CD8-positive, alpha-beta memory T cell (primary cell): ENCODE measurements at regions not wholly inside any gene's neighbourhood (a gene's known extent, or its start where the extent isn't known, plus 50 kb on each side); places are given as distances from the start of the nearest gene placed in this dataset.

Experiments
- CTCF ChIA-PET: fragments of 350-600 bp; sonication (Branson Sonifier 250); formaldehyde crosslinking; loops from one replicate; lab custom pipeline; 2021; ENCODE audit warnings: antibody characterized with exemption; lab: Charles Lee
- POLR2A ChIA-PET: fragments of 350-600 bp; sonication (Branson Sonifier 250); formaldehyde crosslinking; loops from one replicate; lab custom pipeline; 2021; ENCODE audit warnings: antibody characterized with exemption; lab: Charles Lee
- DNase-seq, 5 donors: peaks; one replicate each; pipeline versions ENCODE4 v3.0.0 to v3.0.0-alpha.2; 2020 to 2022; ENCODE audit warnings: mixed read lengths in 1 of 5
- H3K27ac ChIP-seq: one replicate; pipeline ENCODE4 v1.7.0; 2013; ENCODE audit warnings: low read depth, mild to moderate bottlenecking, low read length, moderate library complexity
- H3K27me3 ChIP-seq: 2 replicates; pipeline ENCODE4 v1.7.0; 2013; ENCODE audit warnings: low read length, mild to moderate bottlenecking; ENCODE audit not compliant: insufficient read depth, poor library complexity, severe bottlenecking
- H3K36me3 ChIP-seq: 2 replicates; pipeline ENCODE4 v1.7.0; 2013; ENCODE audit warnings: mild to moderate bottlenecking, low read length, moderate library complexity; ENCODE audit not compliant: insufficient read depth
- H3K4me1 ChIP-seq: 2 replicates; pipeline ENCODE4 v1.7.0; 2013; ENCODE audit warnings: mild to moderate bottlenecking, low read length, moderate library complexity; ENCODE audit not compliant: insufficient read depth
- H3K4me3 ChIP-seq: 2 replicates; pipeline ENCODE4 v1.7.0; 2013; ENCODE audit warnings: mild to moderate bottlenecking, low read length
- H3K9me3 ChIP-seq: 2 replicates; pipeline ENCODE4 v1.7.0; 2013; ENCODE audit warnings: mild to moderate bottlenecking, low read length
- H3K27ac Mint-ChIP-seq, 8 donors: one replicate each; pipeline ENCODE4 v1.8.0; 2020 to 2021; ENCODE audit warnings: mixed read lengths in 8 of 8, mild to moderate bottlenecking in 6 of 8, inconsistent platforms in 3 of 8, moderate library complexity in 3 of 8
- H3K27me3 Mint-ChIP-seq, 2 donors: one replicate each; pipeline ENCODE4 v1.8.0; 2020 to 2021; ENCODE audit warnings: mixed read lengths in 2 of 2, mild to moderate bottlenecking in 1 of 2, moderate library complexity in 1 of 2
- H3K36me3 Mint-ChIP-seq, 3 donors: one replicate each; pipeline ENCODE4 v1.8.0; 2020 to 2021; ENCODE audit warnings: mixed read lengths in 3 of 3, inconsistent platforms in 1 of 3, mild to moderate bottlenecking in 1 of 3
- H3K4me1 Mint-ChIP-seq, 3 donors: one replicate each; pipeline ENCODE4 v1.8.0; 2020 to 2021; ENCODE audit warnings: mixed read lengths in 3 of 3, inconsistent platforms in 1 of 3, mild to moderate bottlenecking in 1 of 3
- H3K4me3 Mint-ChIP-seq, 7 donors: one replicate each; pipeline ENCODE4 v1.8.0; 2020 to 2021; ENCODE audit warnings: mixed read lengths in 7 of 7, mild to moderate bottlenecking in 6 of 7, moderate library complexity in 4 of 7, inconsistent platforms in 2 of 7
- H3K9me3 Mint-ChIP-seq, 5 donors: one replicate each; pipeline ENCODE4 v1.8.0; 2020 to 2022; ENCODE audit warnings: mixed read lengths in 5 of 5, mild to moderate bottlenecking in 3 of 5, moderate library complexity in 2 of 5, inconsistent platforms in 1 of 5

DNA sequence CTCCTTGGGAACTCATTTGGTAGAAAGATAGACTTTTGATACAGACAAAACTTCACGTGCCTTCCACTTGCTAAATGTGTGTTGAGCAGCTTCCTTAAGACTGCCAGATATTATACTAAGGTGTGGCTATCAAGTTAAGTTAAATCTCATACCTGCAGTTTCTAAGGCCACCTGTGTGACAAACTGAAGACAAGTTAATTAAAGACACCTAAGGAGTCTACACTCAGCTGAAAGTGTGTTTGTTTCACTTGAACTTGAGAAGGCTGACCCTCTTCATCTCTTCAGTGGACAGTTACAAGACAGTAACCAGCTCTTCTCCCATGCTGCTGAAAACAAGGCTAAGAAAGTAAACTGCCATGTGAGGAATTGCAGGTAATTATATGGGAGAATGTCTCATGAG lies 124.0 kb downstream of the NPY start:
- ChIA-PET POLR2A (no interaction called here), CTCF (no interaction called here)
- H3K27me3 ChIP-seq = no peaks in the 10 kb centered on the region
- no peak overlapping the region for H3K27ac Mint-ChIP-seq
- H3K27me3 Mint-ChIP-seq = peaks cover 4 to 16% of the 10 kb centered on the region in 2 donors
- peaks cover 5% of the 10 kb centered on the region for H3K4me1 ChIP-seq
- peaks cover 0 to 3% (median 0%) of the 10 kb centered on the region in 5 donors for H3K9me3 Mint-ChIP-seq
- peaks cover 5 to 8% (median 8%) of the 10 kb centered on the region in 3 donors for H3K4me1 Mint-ChIP-seq
- no peak overlapping the region for H3K4me3 ChIP-seq
- no peaks in the 10 kb centered on the region for H3K36me3 Mint-ChIP-seq
- H3K4me3 Mint-ChIP-seq = no peak overlapping the region
- H3K27ac ChIP-seq = no peak overlapping the region
- no peak for DNase-seq
- H3K36me3 ChIP-seq = no peaks in the 10 kb centered on the region
- H3K9me3 ChIP-seq = no peaks in the 10 kb centered on the region

DNA sequence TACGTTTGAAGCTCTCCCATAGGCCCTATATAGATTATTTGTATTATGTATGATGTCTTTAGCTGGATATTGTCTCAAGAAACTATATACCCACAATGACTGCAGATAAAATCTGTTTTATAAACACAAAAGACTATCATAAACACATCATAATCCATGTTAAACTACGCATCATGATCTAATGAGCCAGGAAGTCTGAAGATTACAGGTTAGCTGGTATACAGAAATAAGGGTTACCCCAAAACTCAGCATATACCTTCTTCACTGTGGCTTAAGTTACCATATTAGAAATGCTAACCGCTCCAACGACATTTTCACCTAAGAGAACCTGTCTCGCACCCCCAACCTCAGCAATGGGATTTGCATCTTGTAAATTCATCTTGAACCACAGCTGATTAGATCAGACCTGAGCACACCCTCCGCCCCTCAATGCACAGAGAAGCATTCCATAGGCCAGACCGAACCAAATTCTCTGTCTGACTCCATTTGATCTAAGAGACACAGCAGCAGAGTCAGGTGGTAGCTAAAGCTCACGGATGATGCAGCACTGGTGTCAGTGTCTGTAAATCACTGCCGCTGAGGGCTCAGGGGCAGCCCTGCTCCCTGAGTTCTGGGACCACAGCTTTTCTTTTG lies 124.9 kb downstream of the NPY start:
- H3K4me3 Mint-ChIP-seq = no peak overlapping the region
- no peaks in the 10 kb centered on the region for H3K36me3 ChIP-seq
- POLR2A ChIA-PET = no interaction called here

DNA sequence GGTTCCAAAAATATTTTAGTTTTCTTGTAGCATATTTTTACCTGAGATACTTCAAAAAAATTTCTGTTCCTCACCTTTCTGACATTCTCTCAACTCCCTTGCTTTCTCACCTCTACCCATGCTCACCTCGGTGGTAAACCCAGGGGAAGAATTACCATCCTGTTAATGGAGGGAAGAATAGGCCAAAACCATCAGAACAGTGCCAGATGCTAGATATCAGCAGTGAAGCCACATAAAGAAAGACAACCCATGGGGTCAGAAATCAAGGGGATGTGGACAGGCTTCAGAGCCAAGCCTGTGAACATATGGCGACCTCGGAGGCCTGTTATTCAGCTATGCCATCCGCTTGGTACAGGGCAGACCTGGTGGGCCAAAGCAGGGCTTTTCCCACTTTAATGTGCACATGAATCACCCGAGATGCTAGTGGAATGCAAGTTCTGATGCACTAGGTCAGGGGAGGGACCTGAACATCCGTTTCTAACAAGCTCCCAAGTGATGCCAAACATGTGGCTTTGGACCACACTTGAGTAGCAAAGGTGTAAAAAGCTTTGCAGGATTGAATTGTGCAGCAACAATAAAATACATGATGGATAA lies 125.5 kb downstream of the NPY start:
- H3K9me3 Mint-ChIP-seq = peaks cover 0 to 7% (median 3%) of the 10 kb centered on the region in 5 donors
- H3K4me1 Mint-ChIP-seq = peaks cover 5 to 8% (median 8%) of the 10 kb centered on the region in 3 donors
- H3K27ac ChIP-seq = no peak overlapping the region
- POLR2A ChIA-PET = no interaction called here
- H3K27ac Mint-ChIP-seq = no peak overlapping the region
- no peak overlapping the region for H3K4me3 ChIP-seq
- no peaks in the 10 kb centered on the region for H3K36me3 Mint-ChIP-seq
- no peak overlapping the region for H3K4me3 Mint-ChIP-seq
- peaks cover 5% of the 10 kb centered on the region for H3K4me1 ChIP-seq
- DNase-seq = no peak
- H3K9me3 ChIP-seq = no peaks in the 10 kb centered on the region
- H3K27me3 ChIP-seq = no peaks in the 10 kb centered on the region
- no peaks in the 10 kb centered on the region for H3K36me3 ChIP-seq
- peaks cover 8 to 22% of the 10 kb centered on the region in 2 donors for H3K27me3 Mint-ChIP-seq
- CTCF ChIA-PET = no interaction called here

More for the DNA sequence above, 124.9 kb downstream of the NPY start:
- peaks cover 5 to 8% (median 8%) of the 10 kb centered on the region in 3 donors for H3K4me1 Mint-ChIP-seq
- peaks cover 5 to 16% of the 10 kb centered on the region in 2 donors for H3K27me3 Mint-ChIP-seq
- H3K9me3 Mint-ChIP-seq = peaks cover 0 to 7% (median under 1%) of the 10 kb centered on the region in 5 donors
- Histone ChIP-seq H3K27me3 (no peaks in the 10 kb centered on the region), H3K4me3 (no peak overlapping the region), H3K4me1 (peaks cover 5% of the 10 kb centered on the region), H3K27ac (no peak overlapping the region), H3K9me3 (no peaks in the 10 kb centered on the region)
- CTCF ChIA-PET = no interaction called here
- no peak overlapping the region for H3K27ac Mint-ChIP-seq
- DNase-seq = no peak
- no peaks in the 10 kb centered on the region for H3K36me3 Mint-ChIP-seq

- Mint-ChIP-seq H3K4me1 (peaks cover 2 to 3% (median 3%) of the 10 kb centered on the region in 3 donors), H3K36me3 (no peaks in the 10 kb centered on the region), H3K27ac (no peak overlapping the region), H3K9me3 (peaks cover 0 to 7% (median 3%) of the 10 kb centered on the region in 5 donors), H3K4me3 (no peak overlapping the region), H3K27me3 (peaks cover 9 to 28% of the 10 kb centered on the region in 2 donors)
- Histone ChIP-seq H3K36me3 (no peaks in the 10 kb centered on the region), H3K27me3 (no peaks in the 10 kb centered on the region), H3K9me3 (no peaks in the 10 kb centered on the region), H3K4me1 (peaks cover under 1% of the 10 kb centered on the region), H3K27ac (no peak overlapping the region), H3K4me3 (no peak overlapping the region)
- no peak for DNase-seq
- CTCF ChIA-PET = no interaction called here
- POLR2A ChIA-PET = no interaction called here
These were observed 127.2 kb downstream of the NPY start for GRCh38 chr7:24411226-24411625.

GRCh38 chr7:24417526-24418120 lies 133.6 kb downstream of the NPY start:
- H3K36me3 Mint-ChIP-seq = no peaks in the 10 kb centered on the region
- DNase-seq = no peak
- no peaks in the 10 kb centered on the region for H3K36me3 ChIP-seq
- H3K9me3 Mint-ChIP-seq = peaks cover 0 to 5% (median 3%) of the 10 kb centered on the region in 5 donors
- H3K4me1 Mint-ChIP-seq = no peaks in the 10 kb centered on the region
- H3K27me3 ChIP-seq = no peaks in the 10 kb centered on the region
- no peak overlapping the region for H3K27ac Mint-ChIP-seq
- H3K4me3 ChIP-seq = no peak overlapping the region
- no peaks in the 10 kb centered on the region for H3K4me1 ChIP-seq
- H3K9me3 ChIP-seq = no peaks in the 10 kb centered on the region
- CTCF ChIA-PET = no interaction called here
- H3K27ac ChIP-seq = no peak overlapping the region
- peaks cover 6 to 13% of the 10 kb centered on the region in 2 donors for H3K27me3 Mint-ChIP-seq
- H3K4me3 Mint-ChIP-seq = no peak overlapping the region
- POLR2A ChIA-PET = no interaction called here

DNA sequence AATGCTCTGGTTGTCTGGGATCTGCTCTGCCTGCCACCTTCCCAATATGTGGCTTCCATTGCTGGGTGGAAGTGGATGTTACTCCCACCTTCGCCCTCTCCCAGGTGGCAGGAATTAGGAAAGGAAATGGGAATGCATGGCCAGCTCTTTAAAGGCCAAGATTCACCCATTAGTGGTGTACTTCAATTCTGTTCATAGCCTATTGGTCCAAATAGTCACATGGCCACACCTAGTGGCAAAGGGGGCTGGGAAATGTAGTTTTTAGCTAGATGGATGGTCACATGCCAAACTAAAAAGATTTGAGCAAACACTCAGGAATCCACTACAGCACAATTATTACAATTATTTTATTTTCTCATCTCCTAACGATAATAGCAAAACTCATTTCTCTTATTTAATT lies 135.1 kb downstream of the NPY start:
- Mint-ChIP-seq H3K9me3 (peaks cover 0 to under 1% (median 0%) of the 10 kb centered on the region in 5 donors), H3K36me3 (peaks cover 0 to 2% (median 0%) of the 10 kb centered on the region in 3 donors), H3K27me3 (peaks cover 4 to 10% of the 10 kb centered on the region in 2 donors), H3K4me1 (no peaks in the 10 kb centered on the region), H3K4me3 (no peak overlapping the region), H3K27ac (no peak overlapping the region)
- ChIA-PET POLR2A (no interaction called here), CTCF (no interaction called here)
- Histone ChIP-seq H3K27ac (no peak overlapping the region), H3K36me3 (no peaks in the 10 kb centered on the region), H3K4me1 (no peaks in the 10 kb centered on the region), H3K4me3 (no peak overlapping the region), H3K9me3 (no peaks in the 10 kb centered on the region), H3K27me3 (no peaks in the 10 kb centered on the region)
- DNase-seq = no peak

DNA sequence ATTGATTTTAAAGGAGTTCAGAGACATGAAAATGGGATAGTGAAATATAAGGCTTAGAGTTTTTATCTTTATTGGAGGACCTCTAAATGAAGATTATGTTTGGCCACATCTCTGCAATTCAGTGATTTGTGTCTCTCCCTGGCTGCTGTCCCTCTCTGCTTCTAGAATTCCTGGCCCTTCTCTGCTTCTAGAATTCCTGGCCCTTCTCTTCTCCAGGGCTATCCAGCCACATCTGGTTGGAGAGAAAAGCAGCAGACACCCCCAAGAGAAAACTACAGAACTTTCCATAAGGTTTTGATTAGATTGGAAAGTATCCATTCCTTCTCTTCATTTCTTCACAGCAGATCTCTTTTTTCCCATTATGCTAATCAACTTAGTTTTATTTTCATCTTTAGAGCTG lies 135.5 kb downstream of the NPY start:
- Mint-ChIP-seq H3K4me3 (no peak overlapping the region), H3K4me1 (no peaks in the 10 kb centered on the region), H3K27ac (no peak overlapping the region), H3K27me3 (peaks cover 1 to 6% of the 10 kb centered on the region in 2 donors), H3K9me3 (no peaks in the 10 kb centered on the region), H3K36me3 (peaks cover 0 to 4% (median 0%) of the 10 kb centered on the region in 3 donors)
- ChIA-PET CTCF (no interaction called here), POLR2A (no interaction called here)
- Histone ChIP-seq H3K27ac (no peak overlapping the region), H3K9me3 (no peaks in the 10 kb centered on the region), H3K27me3 (no peaks in the 10 kb centered on the region), H3K36me3 (no peaks in the 10 kb centered on the region), H3K4me3 (no peak overlapping the region), H3K4me1 (no peaks in the 10 kb centered on the region)
- DNase-seq = no peak

DNA sequence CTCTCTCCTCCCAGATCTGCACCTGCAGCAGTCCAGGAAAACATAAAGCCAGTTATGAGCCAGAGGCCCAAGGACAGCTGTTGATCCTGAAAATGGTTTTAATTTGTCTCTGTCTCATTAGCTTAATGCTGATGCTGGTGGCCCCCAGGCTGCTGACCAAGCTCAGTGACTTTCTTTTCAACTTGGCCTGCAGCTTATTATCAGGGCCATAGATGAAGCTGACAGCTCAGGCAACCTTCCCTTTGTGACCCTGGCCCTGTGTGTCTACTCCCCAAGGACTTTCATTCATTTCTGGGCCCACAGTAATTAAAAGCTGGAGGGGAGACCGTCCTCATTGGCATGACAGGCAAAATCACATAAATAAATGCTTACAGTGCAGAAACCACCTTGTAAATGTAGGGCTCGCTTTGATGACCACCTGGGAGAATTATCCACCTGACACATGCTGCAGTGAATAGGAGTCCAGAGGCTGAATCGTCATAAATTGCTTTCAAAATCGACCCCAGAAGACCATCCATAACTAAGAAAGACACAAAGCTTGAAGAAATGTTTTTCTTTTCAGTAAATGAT lies 138.5 kb downstream of the NPY start:
- no peak for DNase-seq
- Mint-ChIP-seq H3K9me3 (peaks cover 0 to 6% (median 0%) of the 10 kb centered on the region in 5 donors), H3K4me1 (no peaks in the 10 kb centered on the region), H3K36me3 (peaks cover 0 to 4% (median 0%) of the 10 kb centered on the region in 3 donors), H3K4me3 (no peak overlapping the region), H3K27ac (no peak overlapping the region), H3K27me3 (peaks cover 0 to 4% of the 10 kb centered on the region in 2 donors)
- H3K4me3 ChIP-seq = no peak overlapping the region
- no peaks in the 10 kb centered on the region for H3K9me3 ChIP-seq
- ChIA-PET POLR2A (no interaction called here), CTCF (no interaction called here)
- no peaks in the 10 kb centered on the region for H3K36me3 ChIP-seq
- no peaks in the 10 kb centered on the region for H3K4me1 ChIP-seq
- no peaks in the 10 kb centered on the region for H3K27me3 ChIP-seq
- no peak overlapping the region for H3K27ac ChIP-seq
